ENCODE measurements at regions not wholly inside any gene's neighbourhood (a gene's known extent, or its start where the extent isn't known, plus 50 kb on each side); places are given as distances from the start of the nearest gene placed in this dataset.

GRCh38 chr3:182726258-182727142 is 66.8 kb upstream of the ATP11B start:
- Mint-ChIP-seq H3K4me3 (no peak overlapping the region), H3K36me3 (ENCODE audit: low read depth) (no peaks in the 10 kb centered on the region), H3K4me1 (peaks cover 9% of the 10 kb centered on the region), H3K27ac (no peak overlapping the region), H3K27me3 (peaks cover 6% of the 10 kb centered on the region), H3K9me3 (no peaks in the 10 kb centered on the region)
- DNase-seq: no peak
- intact Hi-C loops (cut with micrococcal nuclease): no loop called here

DNA sequence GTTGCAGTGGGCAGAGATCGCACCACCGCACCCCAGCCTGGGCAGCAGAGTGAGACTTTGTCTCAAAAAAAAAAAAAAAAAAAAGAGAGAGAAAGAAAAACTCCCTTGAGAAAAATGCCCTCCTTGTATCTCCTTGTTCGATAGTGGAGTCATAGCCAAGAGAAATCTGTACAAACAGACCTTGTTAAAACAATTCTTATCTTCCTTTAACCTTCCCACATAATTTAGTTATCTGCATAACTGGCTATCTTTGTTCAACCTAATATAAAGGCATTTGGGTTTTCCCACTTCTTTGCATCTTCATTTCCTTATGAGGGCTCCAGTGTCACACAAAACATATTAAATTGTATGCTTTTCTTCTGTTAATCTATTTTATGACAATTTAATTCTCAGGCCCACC is 65.1 kb upstream of the ATP11B start:
- Mint-ChIP-seq H3K4me1 (peaks cover 9% of the 10 kb centered on the region), H3K9me3 (no peaks in the 10 kb centered on the region), H3K27ac (no peak overlapping the region), H3K4me3 (no peak overlapping the region), H3K36me3 (ENCODE audit: low read depth) (no peaks in the 10 kb centered on the region), H3K27me3 (peaks cover 8% of the 10 kb centered on the region)
- no peak for DNase-seq
- intact Hi-C loops (cut with micrococcal nuclease): no loop called here

GRCh38 chr3:182729903-182730674 is 63.2 kb upstream of the ATP11B start:
- Mint-ChIP-seq H3K27ac (no peak overlapping the region), H3K4me1 (peaks cover 9% of the 10 kb centered on the region), H3K4me3 (no peak overlapping the region), H3K27me3 (peaks cover 9% of the 10 kb centered on the region), H3K36me3 (ENCODE audit: low read depth) (no peaks in the 10 kb centered on the region), H3K9me3 (no peaks in the 10 kb centered on the region)
- intact Hi-C loops (cut with micrococcal nuclease): no loop called here
- DNase-seq: no peak

DNA sequence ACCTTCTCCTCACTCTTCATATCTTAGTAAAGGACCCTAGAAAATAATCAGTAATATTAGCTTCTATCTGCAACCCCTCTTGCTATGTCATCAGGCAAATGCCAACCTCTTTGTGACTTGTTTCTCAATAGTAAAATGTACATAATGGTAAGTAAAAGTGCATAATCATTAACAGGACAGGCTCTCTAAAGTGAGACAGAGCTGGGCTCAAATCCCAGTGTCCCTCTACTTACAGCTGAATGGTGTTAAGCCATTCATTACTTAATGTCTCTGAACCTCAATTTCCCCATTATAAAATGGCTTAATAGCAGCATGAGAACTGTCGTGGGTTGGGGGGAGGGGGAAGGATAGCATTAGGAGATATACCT is 62.6 kb upstream of the ATP11B start:
- no peak overlapping the region for H3K4me3 Mint-ChIP-seq
- H3K27ac Mint-ChIP-seq: no peak overlapping the region
- intact Hi-C loops (cut with micrococcal nuclease): no loop called here

DNA sequence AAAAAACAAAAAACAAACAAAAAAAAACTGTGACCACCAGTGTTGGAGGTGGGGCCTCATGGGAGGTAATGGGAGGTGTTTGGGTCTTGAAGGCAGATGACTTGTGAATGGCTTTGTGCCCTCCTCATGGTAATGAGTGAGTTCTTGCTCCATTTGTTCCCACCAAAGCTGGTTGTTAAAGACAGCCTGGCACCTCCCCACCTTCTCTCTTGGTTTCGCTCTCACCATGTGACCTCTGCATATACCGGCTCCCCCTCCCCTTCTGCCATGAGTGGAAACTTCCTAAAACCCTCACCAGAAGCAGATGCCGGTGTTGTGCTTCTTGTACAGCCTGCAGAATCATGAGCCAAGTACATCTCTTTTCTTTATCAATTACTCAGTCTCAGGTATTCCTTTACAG is 61.5 kb upstream of the ATP11B start:
- Mint-ChIP-seq H3K27ac (no peak overlapping the region), H3K4me3 (no peak overlapping the region), H3K27me3 (peaks cover 10% of the 10 kb centered on the region), H3K4me1 (peaks cover 9% of the 10 kb centered on the region), H3K9me3 (no peaks in the 10 kb centered on the region), H3K36me3 (ENCODE audit: low read depth) (no peaks in the 10 kb centered on the region)
- no peak for DNase-seq
- intact Hi-C loops (cut with micrococcal nuclease): no loop called here

More for the DNA sequence above, 62.6 kb upstream of the ATP11B start:
- no peak for DNase-seq
- no peaks in the 10 kb centered on the region for H3K36me3 Mint-ChIP-seq (ENCODE audit: low read depth)
- H3K27me3 Mint-ChIP-seq: peaks cover 10% of the 10 kb centered on the region
- no peaks in the 10 kb centered on the region for H3K9me3 Mint-ChIP-seq
- H3K4me1 Mint-ChIP-seq: peaks cover 9% of the 10 kb centered on the region

DNA sequence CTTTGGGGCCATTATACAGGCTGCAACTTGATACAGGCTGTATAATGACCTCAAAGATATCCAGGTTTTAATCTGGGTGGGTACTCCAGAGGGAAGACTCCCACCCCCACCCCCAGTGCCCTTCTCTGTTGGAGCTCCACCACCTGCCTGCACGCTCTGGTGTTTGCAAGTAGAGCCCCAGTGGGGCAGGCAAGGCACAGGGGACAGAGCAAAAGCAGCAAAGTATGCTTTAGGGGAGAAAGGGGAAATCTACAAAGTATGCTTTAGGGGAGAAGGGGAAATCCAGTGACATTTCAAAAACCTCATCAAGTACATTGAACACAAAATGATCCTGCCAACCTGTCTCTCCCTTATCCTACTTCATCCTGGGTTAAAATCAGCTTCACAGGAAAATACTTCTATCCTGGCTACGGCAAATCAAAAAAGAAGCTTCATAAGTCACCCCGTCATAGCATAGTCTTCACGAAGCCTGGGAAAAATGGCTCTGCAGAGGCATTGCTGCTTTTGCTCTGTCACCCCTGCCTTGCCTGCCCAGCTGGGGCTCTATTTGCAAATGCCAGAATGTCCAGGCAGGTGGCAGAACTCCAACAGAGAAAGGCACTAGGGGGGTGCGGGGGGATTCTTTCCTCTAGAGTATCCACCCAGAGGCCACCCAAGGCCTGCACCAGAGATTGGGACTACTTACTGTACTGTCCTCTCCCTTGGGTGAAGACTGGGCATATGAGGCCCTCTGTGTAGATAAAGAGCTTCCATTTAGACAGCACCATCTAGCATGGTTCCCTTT is 60.9 kb upstream of the ATP11B start:
- peaks cover 9% of the 10 kb centered on the region for H3K4me1 Mint-ChIP-seq
- no peaks in the 10 kb centered on the region for H3K9me3 Mint-ChIP-seq
- intact Hi-C loops (cut with micrococcal nuclease): no loop called here
- H3K36me3 Mint-ChIP-seq (ENCODE audit: low read depth): no peaks in the 10 kb centered on the region
- H3K27me3 Mint-ChIP-seq: peaks cover 10% of the 10 kb centered on the region
- no peak overlapping the region for H3K27ac Mint-ChIP-seq
- H3K4me3 Mint-ChIP-seq: no peak overlapping the region
- DNase-seq: no peak

GRCh38 chr3:182735672-182736071 is 57.6 kb upstream of the ATP11B start:
- Mint-ChIP-seq H3K9me3 (no peaks in the 10 kb centered on the region), H3K27ac (no peak overlapping the region), H3K36me3 (ENCODE audit: low read depth) (no peaks in the 10 kb centered on the region), H3K27me3 (peaks cover 12% of the 10 kb centered on the region), H3K4me3 (no peak overlapping the region), H3K4me1 (no peaks in the 10 kb centered on the region)
- no peak for DNase-seq
- intact Hi-C loops (cut with micrococcal nuclease): no loop called here

GRCh38 chr3:182737825-182738224 is 55.5 kb upstream of the ATP11B start:
- Mint-ChIP-seq H3K9me3 (no peaks in the 10 kb centered on the region), H3K4me1 (no peaks in the 10 kb centered on the region), H3K4me3 (no peak overlapping the region), H3K27me3 (peaks cover 13% of the 10 kb centered on the region), H3K27ac (no peak overlapping the region), H3K36me3 (ENCODE audit: low read depth) (no peaks in the 10 kb centered on the region)
- no peak for DNase-seq
- intact Hi-C loops (cut with micrococcal nuclease): no loop called here

DNA sequence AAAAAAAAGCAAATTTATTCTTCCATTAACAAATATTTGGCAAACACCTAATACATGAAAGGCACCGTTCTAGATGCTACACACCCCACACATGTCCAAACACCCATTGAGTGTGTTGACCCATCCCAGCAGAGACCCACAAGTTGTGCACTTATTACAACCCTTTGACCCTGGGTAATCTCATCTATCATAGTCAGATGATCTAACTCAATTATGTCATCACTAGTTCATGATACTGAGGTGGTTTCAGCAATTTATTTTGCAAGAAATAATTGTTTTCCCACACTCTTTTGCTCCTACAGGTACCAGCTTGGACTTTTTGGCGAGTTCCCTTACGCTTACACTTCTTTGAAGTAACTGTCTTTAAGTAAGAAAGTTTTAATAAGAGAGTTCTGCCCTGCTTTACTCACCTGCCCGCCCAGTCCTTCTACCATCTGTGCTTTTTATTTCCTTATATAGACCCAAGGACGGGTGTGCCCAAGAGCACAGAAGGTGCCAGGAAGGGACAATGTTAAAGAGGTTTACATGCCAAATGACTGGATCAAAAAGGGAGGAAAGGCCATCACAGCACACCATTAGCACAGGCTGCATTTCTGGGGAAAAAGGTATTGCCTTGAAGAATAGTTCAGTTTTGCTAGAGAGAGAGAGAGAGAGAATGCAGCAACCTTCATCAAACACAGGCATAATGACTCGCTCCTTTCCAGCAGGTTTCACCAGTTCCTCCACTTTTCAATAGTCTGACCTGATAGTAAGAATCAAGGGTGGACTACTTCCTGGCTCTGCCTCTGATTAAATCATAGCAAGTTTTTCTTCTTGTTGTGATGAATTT is 54.5 kb upstream of the ATP11B start:
- peaks cover 12% of the 10 kb centered on the region for H3K27me3 Mint-ChIP-seq
- H3K9me3 Mint-ChIP-seq: no peaks in the 10 kb centered on the region
- no peak overlapping the region for H3K27ac Mint-ChIP-seq
- no peak for DNase-seq
- intact Hi-C loops (cut with micrococcal nuclease): no loop called here
- H3K4me3 Mint-ChIP-seq: no peak overlapping the region
- H3K4me1 Mint-ChIP-seq: no peaks in the 10 kb centered on the region
- no peaks in the 10 kb centered on the region for H3K36me3 Mint-ChIP-seq (ENCODE audit: low read depth)

DNA sequence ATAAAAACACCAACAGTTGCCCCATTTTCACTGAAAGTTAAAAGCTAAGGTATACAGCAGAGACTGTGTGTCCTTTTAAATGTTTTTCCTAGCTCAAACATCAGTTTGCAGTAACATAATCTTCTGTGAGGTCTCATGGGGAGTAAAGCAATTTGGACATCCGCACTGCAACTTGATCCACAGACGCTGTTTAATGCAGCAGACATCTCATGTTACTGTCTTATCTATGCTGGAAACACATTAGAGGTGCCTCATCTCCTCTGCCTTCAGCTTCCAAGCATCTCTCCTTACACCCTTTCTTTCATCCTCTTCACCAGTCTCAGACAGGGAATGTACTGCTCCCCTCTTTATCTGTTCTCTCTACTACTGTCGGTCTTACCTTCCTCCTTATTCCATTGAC is 53.7 kb upstream of the ATP11B start:
- no peaks in the 10 kb centered on the region for H3K36me3 Mint-ChIP-seq (ENCODE audit: low read depth)
- H3K27ac Mint-ChIP-seq: no peak overlapping the region
- no peak overlapping the region for H3K4me3 Mint-ChIP-seq
- H3K4me1 Mint-ChIP-seq: no peaks in the 10 kb centered on the region
- intact Hi-C loops (cut with micrococcal nuclease): no loop called here
- DNase-seq: no peak
- no peaks in the 10 kb centered on the region for H3K9me3 Mint-ChIP-seq
- H3K27me3 Mint-ChIP-seq: peaks cover 9% of the 10 kb centered on the region

GRCh38 chr3:182740710-182741109 is 52.6 kb upstream of the ATP11B start:
- no peaks in the 10 kb centered on the region for H3K9me3 Mint-ChIP-seq
- DNase-seq: no peak
- H3K27me3 Mint-ChIP-seq: peaks cover 7% of the 10 kb centered on the region
- no peaks in the 10 kb centered on the region for H3K36me3 Mint-ChIP-seq (ENCODE audit: low read depth)
- no peaks in the 10 kb centered on the region for H3K4me1 Mint-ChIP-seq
- intact Hi-C loops (cut with micrococcal nuclease): no loop called here
- no peak overlapping the region for H3K27ac Mint-ChIP-seq
- H3K4me3 Mint-ChIP-seq: no peak overlapping the region

- no peak overlapping the region for H3K4me3 Mint-ChIP-seq
- no peaks in the 10 kb centered on the region for H3K9me3 Mint-ChIP-seq
- H3K27me3 Mint-ChIP-seq: peaks cover 7% of the 10 kb centered on the region
- H3K27ac Mint-ChIP-seq: no peak overlapping the region
- intact Hi-C loops (cut with micrococcal nuclease): no loop called here
- no peaks in the 10 kb centered on the region for H3K4me1 Mint-ChIP-seq
- no peaks in the 10 kb centered on the region for H3K36me3 Mint-ChIP-seq (ENCODE audit: low read depth)
- DNase-seq: no peak
Measured at GRCh38 chr3:182741214-182741613, 52.1 kb upstream of the ATP11B start.
